ENCODE measurements at regions not wholly inside any gene's neighbourhood (a gene's known extent, or its start where the extent isn't known, plus 50 kb on each side); places are given as distances from the start of the nearest gene placed in this dataset.

- DNase-seq (ENCODE audit: low read depth, low spot score) (no peak), ATAC-seq (no peak)
- no peaks in the 10 kb centered on the region for H4K20me1 ChIP-seq (ENCODE audit: insufficient read depth)
- no peaks in the 10 kb centered on the region for H3K4me1 ChIP-seq (ENCODE audit: control insufficient read depth in 1 of 2, insufficient read depth in 2 of 2, low read length in 2 of 2)
- H3K36me3 ChIP-seq (ENCODE audit: control insufficient read depth in 1 of 2, insufficient read depth in 2 of 2, low read length in 2 of 2): no peaks in the 10 kb centered on the region
- H3K9ac ChIP-seq (ENCODE audit: low read length): no peak overlapping the region
- intact Hi-C loops (cut with micrococcal nuclease): no loop called here
- BruUV-seq (replicated peaks): no TSS peak
- no peak overlapping the region for H3K4me2 ChIP-seq (ENCODE audit: low read length)
- H3K9me2 ChIP-seq (ENCODE audit: insufficient read depth): no peaks in the 10 kb centered on the region
- RAD21 ChIA-PET (ENCODE audit: low non-redundant PET in 1 of 2, low total read pairs in 2 of 2, uncharacterized antibody in 2 of 2, unreplicated experiment in 2 of 2): no interaction called here
- POLR2A ChIA-PET: no interaction called here
- no peak overlapping the region for H3K27ac ChIP-seq (ENCODE audit: low read depth, low read length)
- H3K79me2 ChIP-seq (ENCODE audit: insufficient read depth, low read length): no peaks in the 10 kb centered on the region
- no peak for TF ChIP-seq POLR2A (IDR thresholded peaks at IDR 0.05; ENCODE audit: borderline replicate concordance, extremely low read depth, insufficient read depth, insufficient read length)
- no peak for TF ChIP-seq JUND (IDR thresholded peaks at IDR 0.05)
- no peak for TF ChIP-seq YY1 (IDR thresholded peaks at IDR 0.05; ENCODE audit: extremely low read depth, insufficient replicate concordance, low read depth, low read length)
- TF ChIP-seq TCF7L2 (IDR thresholded peaks at IDR 0.05; ENCODE audit: borderline replicate concordance, extremely low read depth, insufficient read depth, insufficient read length): no peak
- no peak for TF ChIP-seq CBX3 (IDR thresholded peaks at IDR 0.05; ENCODE audit: low read depth)
- no peak for TF ChIP-seq RAD21 (IDR thresholded peaks at IDR 0.05; ENCODE audit: low read depth)
- TF ChIP-seq EGR1 (IDR thresholded peaks at IDR 0.05; ENCODE audit: low read depth): no peak
- TF ChIP-seq ZFX (IDR thresholded peaks at IDR 0.05): no peak
- TF ChIP-seq REST (IDR thresholded peaks at IDR 0.05; ENCODE audit: low read depth): no peak
- TF ChIP-seq ATF3 (IDR thresholded peaks at IDR 0.05): no peak
- no peak for TF ChIP-seq ZNF274 (IDR thresholded peaks at IDR 0.05; ENCODE audit: low read depth, low read length)
- TF ChIP-seq ZBTB33 (IDR thresholded peaks at IDR 0.05; ENCODE audit: extremely low read depth, insufficient replicate concordance, low read length): no peak
- TF ChIP-seq MAX (IDR thresholded peaks at IDR 0.05): no peak
- TF ChIP-seq CEBPB (IDR thresholded peaks at IDR 0.05; ENCODE audit: low read depth): no peak
- no peak for TF ChIP-seq EZH2 (IDR thresholded peaks at IDR 0.05)
- TF ChIP-seq SRF (IDR thresholded peaks at IDR 0.05; ENCODE audit: low read depth): no peak
- H3K9me3 ChIP-seq (ENCODE audit: control insufficient read depth in 1 of 2, insufficient read depth in 1 of 2, low read depth in 1 of 2, low read length in 2 of 2): no peaks in the 10 kb centered on the region
- no peak overlapping the region for H2AFZ ChIP-seq (ENCODE audit: low read depth, low read length, poor library complexity, severe bottlenecking)
- no peak overlapping the region for H3K4me3 ChIP-seq (replicated peaks in 1 of 2; ENCODE audit: low read depth in 1 of 2, low read length in 2 of 2)
- CTCF ChIA-PET: no interaction called here
- no peaks in the 10 kb centered on the region for H3K27me3 ChIP-seq (ENCODE audit: insufficient read depth, low read length)
Measured at GRCh38 chr3:153370680-153371079, 208.7 kb downstream of the RAP2B start.

All from HCT116 (cell line).